HG03469 (cell line): ENCODE measurements at regions not wholly inside any gene's neighbourhood (a gene's known extent, or its start where the extent isn't known, plus 50 kb on each side); places are given as distances from the start of the nearest gene placed in this dataset.

Experiments
- ATAC-seq: cut with Tn5 transposase; IDR thresholded peaks from one replicate; pipeline ENCODE4 v1.9.1; 2021; ENCODE audit warnings: mild to moderate bottlenecking, moderate library complexity, moderate number of reproducible peaks; ENCODE audit not compliant: unreplicated experiment

- ATAC-seq = no peak
These were observed 230.9 kb upstream of the CD96 start for GRCh38 chr3:111311126-111311525.

- peak; percentile 90 for ATAC-seq
These were observed 230.2 kb upstream of the CD96 start for GRCh38 chr3:111311709-111312235.

DNA sequence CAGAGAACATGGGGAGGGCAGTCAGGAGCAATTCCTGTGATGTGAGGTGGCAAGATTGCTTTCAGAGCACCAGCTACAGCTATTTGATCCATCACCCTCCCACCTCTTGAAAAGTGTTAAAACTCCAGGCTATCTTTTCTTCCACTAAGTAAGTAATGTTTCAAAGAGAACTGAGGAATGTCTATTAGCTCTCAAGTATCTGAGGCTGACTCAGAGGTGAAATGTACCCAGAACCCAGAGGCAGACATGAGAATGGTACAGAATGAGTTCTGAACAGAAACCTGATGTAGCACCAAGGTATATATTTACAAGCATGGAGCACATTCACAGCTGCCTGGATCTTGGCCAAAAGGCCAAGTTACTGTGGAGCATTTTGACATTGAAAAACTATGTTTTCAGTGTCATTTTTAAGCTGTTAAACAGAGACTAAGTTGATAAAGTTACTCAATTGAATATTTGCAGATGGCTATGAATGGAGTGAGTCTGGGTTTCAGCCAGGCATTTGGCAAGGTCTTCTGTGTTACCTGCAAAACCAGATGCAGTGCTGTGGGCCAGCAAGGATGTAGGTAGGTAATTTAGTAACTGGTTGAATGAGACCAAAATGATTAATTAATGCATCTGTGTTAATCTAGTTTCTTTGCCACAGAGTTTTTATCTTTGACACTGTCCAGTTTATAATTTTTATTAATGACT is 227.7 kb upstream of the CD96 start:
- no peak for ATAC-seq

GRCh38 chr3:111314898-111315297 is 227.1 kb upstream of the CD96 start:
- ATAC-seq = no peak

DNA sequence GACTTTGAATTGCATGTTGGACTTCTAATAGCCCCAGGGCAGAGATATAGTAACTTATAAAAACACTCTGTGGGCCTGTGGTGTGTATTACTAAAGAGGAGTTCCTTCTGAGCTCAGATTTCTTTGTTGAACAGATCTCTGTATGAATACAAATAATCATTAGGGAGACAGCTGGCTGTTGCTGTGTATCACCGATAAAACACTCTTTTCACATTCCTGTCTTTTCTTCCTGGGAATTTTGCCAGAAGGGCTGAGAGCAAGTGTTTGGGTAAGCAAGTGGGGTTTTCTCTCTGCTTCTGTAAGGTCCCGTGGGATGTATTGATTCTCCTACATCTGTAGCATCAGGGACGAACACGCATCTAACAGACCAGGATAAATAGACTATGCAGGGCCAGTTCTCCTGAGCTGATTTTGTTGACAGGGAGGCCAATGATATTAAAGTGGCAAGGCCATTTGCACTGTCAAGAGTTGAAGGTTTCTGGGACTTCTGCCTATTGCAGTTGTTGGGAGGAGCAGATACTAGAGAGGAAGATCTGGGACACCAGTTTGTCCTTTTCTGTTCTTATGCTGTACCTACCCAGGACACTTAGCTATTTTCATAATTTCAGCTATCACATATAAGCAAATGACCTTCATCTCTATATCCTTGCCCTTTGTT is 225.9 kb upstream of the CD96 start:
- ATAC-seq = no peak

DNA sequence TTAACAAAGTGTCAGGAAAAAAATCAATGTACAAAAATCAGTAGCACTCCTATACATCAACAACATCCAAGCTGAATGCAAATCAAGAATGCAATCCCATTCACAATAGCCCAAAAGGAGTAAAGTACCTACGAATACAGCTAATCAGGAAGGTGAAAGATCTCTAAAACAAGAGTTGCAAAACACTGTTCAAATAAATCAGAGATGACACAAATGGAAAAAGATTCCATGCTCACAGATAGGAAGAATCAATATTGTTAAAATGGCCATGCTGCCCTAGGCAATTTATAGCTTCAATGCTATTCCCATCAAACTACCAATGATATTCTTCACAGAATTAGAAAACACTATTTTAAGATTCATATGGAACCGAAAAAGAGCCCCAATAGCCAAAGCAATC is 223.7 kb upstream of the CD96 start:
- no peak for ATAC-seq

GRCh38 chr3:111319598-111319997 is 222.4 kb upstream of the CD96 start:
- no peak for ATAC-seq

DNA sequence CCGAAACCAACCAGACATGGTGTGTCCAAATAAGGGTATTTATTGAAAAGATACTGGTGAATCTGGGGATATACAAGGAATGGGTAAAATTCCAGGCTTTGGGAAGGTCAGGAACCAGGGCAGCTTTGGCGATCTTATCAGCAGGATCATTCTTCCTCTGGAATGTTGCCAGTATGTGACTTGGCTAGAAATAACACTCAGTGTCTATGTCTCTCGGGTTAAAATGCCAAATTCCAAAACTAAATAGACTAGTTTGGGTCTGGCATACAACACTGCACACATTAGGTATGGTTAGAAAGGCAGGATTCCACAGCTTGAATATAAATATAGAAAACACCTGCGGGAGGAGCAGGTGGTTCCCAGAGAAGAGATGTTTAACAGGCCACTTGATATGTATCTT is 220.2 kb upstream of the CD96 start:
- no peak for ATAC-seq

DNA sequence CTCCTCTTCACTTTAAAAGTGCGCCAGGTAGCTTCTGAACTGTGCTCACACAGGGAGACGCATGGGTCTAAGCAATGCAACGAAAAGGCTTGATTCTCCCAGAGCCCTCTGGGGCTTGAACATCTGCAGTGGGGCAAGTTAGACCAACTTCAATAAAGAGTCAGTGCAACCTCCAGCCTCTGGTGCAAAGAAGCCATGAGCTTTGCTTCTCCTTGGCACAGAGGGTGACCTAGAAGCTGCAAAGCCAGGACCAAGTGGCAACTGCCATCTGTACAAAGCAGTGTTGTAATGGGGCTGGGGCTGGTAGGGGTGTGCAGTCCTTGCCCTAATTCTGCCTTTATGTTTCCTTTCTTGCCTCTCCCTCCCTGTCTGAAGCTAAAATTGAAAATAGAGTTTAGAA is 219.0 kb upstream of the CD96 start:
- no peak for ATAC-seq

DNA sequence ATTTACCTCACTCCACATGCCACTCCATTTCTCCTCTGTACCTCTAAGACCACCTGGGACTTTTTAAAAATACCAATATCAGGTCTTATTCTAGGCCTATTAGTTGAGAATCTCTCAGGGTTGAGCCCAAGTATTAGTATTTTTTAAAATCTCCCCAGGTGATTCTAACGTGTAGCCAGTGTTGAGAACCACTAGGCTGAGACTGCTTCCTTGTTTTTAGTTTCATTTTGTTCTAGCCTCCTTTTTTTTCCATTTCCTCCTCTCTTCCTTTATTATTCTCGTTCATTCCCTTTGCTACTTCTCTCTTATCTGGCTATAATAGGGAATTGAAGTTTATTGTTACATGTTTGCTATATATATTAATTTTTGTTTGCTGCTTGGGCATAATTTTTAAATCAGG is 217.8 kb upstream of the CD96 start:
- ATAC-seq = no peak

DNA sequence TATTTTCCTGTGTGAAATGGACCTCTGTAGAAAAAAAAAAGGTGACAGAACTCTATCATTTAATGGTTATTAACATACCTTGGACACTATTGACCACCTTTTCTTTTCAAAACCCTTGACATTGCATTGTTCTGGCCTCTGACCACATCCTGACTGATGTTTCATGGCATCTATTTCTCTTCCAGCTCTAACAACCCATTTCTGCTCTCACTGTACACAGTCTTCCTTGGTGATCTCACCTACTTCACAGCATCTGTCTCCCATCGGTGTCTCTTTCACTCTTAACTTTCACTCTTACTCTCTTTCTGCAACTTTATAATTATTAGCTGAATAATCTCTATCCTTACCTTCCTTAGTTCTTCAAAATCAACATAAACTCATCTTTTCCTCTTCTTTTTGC is 217.4 kb upstream of the CD96 start:
- ATAC-seq = no peak

- ATAC-seq = no peak
These were observed 216.8 kb upstream of the CD96 start for GRCh38 chr3:111325160-111325718.

DNA sequence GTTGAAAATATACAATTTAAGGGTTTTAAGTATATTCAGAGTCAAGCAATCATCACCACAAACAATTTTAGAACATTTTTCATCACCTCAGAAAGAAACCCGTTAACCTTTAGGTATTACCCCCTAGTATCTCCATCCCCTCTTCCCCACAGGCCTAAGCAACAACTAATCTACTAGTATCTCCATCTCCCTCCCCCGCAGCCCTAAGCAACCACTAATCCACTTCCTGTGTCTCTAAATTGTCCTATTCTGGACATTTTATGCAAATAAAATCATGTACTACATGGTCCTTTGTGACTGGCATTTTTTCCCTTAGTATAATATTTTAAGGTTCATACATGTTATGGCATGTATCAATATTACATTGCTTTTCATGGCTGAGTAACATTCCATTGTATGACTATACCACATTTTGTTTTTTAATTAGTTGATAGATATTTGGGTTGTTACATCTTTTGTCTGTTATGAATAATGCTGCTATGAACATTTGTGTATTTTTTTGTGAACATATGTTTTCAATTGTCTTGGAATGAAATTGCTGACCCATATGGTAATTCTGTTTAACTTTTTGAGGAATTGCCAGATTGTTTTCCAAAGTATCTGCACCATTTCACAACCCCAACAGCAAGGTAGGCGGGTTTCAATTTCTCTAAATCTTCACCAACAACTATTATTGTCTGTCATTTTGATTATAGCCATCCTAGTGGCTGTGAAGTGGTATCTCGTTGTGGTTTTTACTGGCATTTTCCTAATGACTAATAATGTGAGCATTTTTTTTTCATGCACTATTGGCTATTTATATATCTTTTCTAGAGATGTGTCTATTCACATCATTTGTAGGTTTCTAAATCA is 215.6 kb upstream of the CD96 start:
- peak; percentile 44 for ATAC-seq

DNA sequence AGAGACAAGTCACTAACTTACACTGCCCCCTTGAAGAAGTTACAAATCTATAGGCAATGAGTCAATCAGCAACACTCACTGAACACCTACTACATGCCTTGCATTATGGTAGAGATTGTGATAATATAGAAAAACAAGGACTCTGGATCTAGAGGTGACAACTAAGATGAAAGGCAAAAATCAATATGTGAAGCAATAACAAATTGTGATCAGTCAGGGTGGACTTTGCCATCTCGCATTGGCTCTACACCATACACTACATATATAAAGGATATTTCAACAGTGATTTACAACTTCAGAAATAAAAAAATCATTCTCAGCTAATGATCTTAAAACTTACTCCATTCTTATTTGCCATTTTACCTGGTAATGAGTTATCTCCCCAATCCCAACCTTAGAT is 210.7 kb upstream of the CD96 start:
- ATAC-seq = no peak

- no peak for ATAC-seq
These were observed 210.1 kb upstream of the CD96 start for GRCh38 chr3:111331912-111332311.

DNA sequence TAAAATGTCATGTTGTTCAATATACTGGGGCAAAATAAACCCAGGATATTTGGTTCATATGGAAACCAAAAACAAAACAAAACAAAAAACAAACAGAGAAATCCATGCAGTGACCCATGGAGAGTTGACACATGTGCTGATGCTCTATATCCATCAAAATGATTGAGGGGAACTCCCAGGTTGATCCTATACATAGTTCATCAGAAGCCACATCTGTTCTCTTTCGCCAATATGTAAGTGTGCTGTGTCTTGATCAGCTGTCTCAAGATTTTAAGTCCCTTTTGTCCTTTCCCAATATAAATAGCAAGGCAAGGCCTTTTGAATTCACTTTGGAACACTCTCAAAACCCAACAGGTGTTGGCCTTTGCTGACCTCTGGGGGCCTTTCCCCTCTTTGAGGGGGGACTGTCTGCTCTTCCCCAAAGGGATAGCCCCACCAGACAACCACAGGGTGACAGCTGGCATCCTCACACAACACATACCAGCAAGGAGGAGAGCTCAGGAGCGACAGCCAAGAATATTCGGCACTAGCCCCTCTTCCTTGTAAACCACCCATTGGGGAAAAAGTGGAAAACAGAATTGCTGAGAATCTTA is 209.4 kb upstream of the CD96 start:
- ATAC-seq = no peak

- no peak for ATAC-seq
These were observed 208.4 kb upstream of the CD96 start for GRCh38 chr3:111333642-111334041.

DNA sequence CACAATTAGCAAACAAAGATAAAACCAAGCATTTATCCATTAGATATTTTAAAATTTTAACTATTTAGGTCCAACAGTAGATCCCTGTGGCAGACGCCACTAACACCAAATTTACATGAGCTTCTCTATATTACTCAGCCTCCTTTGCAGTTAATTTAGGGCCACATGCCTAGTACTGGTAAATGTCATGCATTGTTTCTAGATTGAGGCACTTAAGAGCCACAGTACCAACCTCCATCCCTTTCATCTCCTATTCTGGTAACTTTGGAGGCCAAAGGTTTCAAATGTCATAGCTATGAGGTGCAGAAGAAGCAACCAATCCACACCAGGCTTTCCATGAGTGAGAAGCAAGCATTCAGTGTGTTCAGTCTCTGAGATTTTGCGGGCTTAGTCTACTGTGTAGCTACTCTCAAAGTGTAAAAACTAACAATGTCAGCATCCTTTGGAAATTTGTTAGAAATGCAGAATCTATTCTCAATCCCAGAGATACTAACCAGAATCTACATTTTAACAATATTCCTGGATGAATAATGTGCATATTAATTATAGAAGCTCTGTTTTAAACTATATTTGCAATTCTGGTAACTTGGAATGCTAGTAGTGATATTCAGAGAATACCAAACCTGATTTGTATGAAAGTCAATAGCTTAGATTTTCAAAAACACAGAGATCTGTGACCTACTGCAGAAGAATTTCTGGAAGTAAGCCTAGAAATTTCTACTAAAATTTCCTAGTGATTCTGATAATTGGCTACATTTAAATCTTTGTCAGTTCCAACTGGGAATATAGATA is 206.3 kb upstream of the CD96 start:
- ATAC-seq = peak; percentile 51

- ATAC-seq = no peak
These were observed 205.5 kb upstream of the CD96 start for GRCh38 chr3:111336511-111336910.

GRCh38 chr3:111338059-111338698 is 203.8 kb upstream of the CD96 start:
- no peak for ATAC-seq
